Fibroblast of lung (primary cell): ENCODE measurements at regions not wholly inside any gene's neighbourhood (a gene's known extent, or its start where the extent isn't known, plus 50 kb on each side); places are given as distances from the start of the nearest gene placed in this dataset.
A peak's percentile ranks its signal among the peaks of the same experiment; 100 is the strongest.
"Not testable (repeated sequence)": the region's sequence is repeated elsewhere in the genome, so short reads cannot be mapped to it uniquely, and the experiment has no call there.

Experiments
- DNase-seq, 2 donors: peaks; one replicate each; pipeline versions ENCODE4 v3.0.0 to v3.0.0-alpha.2; 2010; ENCODE audit warnings: low read depth in 2 of 2
- H2AFZ ChIP-seq: 2 replicates; pipeline ENCODE4 v1.5.1; 2012; ENCODE audit warnings: low read length, control low read depth, inconsistent platforms
- H3K27ac ChIP-seq: 2 replicates; pipeline ENCODE4 v1.5.1; 2011; ENCODE audit warnings: low read length, control low read depth; ENCODE audit not compliant: insufficient read depth
- H3K27me3 ChIP-seq: 2 replicates; pipeline ENCODE4 v1.5.1; 2011; ENCODE audit warnings: mild to moderate bottlenecking, low read length; ENCODE audit not compliant: control insufficient read depth, insufficient read depth
- H3K36me3 ChIP-seq: 2 replicates; pipeline ENCODE4 v1.5.1; 2011; ENCODE audit warnings: low read length; ENCODE audit not compliant: control insufficient read depth, insufficient read depth
- H3K4me1 ChIP-seq: 2 replicates; pipeline ENCODE4 v1.5.1; 2011; ENCODE audit warnings: low read length; ENCODE audit not compliant: control insufficient read depth, insufficient read depth; ENCODE audit errors: extremely low read depth
- H3K4me2 ChIP-seq: 2 replicates; pipeline ENCODE4 v1.5.1; 2011; ENCODE audit warnings: low read length, control low read depth; ENCODE audit not compliant: insufficient read depth; ENCODE audit errors: extremely low read depth
- H3K4me3 ChIP-seq, 4 experiments: fragments of 200-600 bp in 1 of 4; sonication (generic) in 1 of 4; replicated peaks in 1 of 4; 2 replicates each; pipeline ENCODE4 v1.5.1; 2011 to 2016; ENCODE audit warnings: low read length in 4 of 4, low read depth in 3 of 4, mild to moderate bottlenecking in 3 of 4, control low read depth in 2 of 4, inconsistent platforms in 1 of 4, mixed read lengths in 1 of 4; ENCODE audit not compliant: insufficient read depth in 1 of 4; ENCODE audit errors: control extremely low read depth in 1 of 4
- H3K79me2 ChIP-seq: 2 replicates; pipeline ENCODE4 v1.5.1; 2012; ENCODE audit warnings: mild to moderate bottlenecking, low read length, inconsistent platforms; ENCODE audit not compliant: control insufficient read depth, insufficient read depth
- H3K9ac ChIP-seq: 2 replicates; pipeline ENCODE4 v1.5.1; 2011; ENCODE audit warnings: mild to moderate bottlenecking, low read length, control low read depth; ENCODE audit not compliant: insufficient read depth
- H3K9me3 ChIP-seq: 2 replicates; pipeline ENCODE4 v1.5.1; 2012; ENCODE audit warnings: low read depth, low read length; ENCODE audit not compliant: control insufficient read depth, insufficient read depth
- H4K20me1 ChIP-seq: 2 replicates; pipeline ENCODE4 v1.5.1; 2011; ENCODE audit warnings: low read length; ENCODE audit not compliant: control insufficient read depth, insufficient read depth; ENCODE audit errors: extremely low read depth
- TF ChIP-seq, protein P1 (sequence below), 2 donors: IDR thresholded peaks in 1 of 2; conservative IDR thresholded peaks in 1 of 2; 1 replicate in 1 of 2; 2 replicates in 1 of 2; pipeline ENCODE4 v1.5.1; 2011 to 2012; ENCODE audit warnings: low read length in 2 of 2, control low read depth in 1 of 2, inconsistent platforms in 1 of 2, low read depth in 1 of 2, mild to moderate bottlenecking in 1 of 2

GRCh38 chr1:143884932-143885574 is 86.7 kb downstream of the FAM72C start:
- H3K79me2 ChIP-seq, H3K4me1 ChIP-seq, H3K9ac ChIP-seq, H2AFZ ChIP-seq, H3K27ac ChIP-seq, H3K27me3 ChIP-seq, H3K9me3 ChIP-seq, H3K4me2 ChIP-seq, H3K36me3 ChIP-seq, H4K20me1 ChIP-seq: not testable (repeated sequence)
- peak; percentile 24 to 37 for DNase-seq
- H3K4me3 ChIP-seq: peak overlapping the region in 1 of 4 experiments; percentile 34
- TF ChIP-seq, protein P1, sequence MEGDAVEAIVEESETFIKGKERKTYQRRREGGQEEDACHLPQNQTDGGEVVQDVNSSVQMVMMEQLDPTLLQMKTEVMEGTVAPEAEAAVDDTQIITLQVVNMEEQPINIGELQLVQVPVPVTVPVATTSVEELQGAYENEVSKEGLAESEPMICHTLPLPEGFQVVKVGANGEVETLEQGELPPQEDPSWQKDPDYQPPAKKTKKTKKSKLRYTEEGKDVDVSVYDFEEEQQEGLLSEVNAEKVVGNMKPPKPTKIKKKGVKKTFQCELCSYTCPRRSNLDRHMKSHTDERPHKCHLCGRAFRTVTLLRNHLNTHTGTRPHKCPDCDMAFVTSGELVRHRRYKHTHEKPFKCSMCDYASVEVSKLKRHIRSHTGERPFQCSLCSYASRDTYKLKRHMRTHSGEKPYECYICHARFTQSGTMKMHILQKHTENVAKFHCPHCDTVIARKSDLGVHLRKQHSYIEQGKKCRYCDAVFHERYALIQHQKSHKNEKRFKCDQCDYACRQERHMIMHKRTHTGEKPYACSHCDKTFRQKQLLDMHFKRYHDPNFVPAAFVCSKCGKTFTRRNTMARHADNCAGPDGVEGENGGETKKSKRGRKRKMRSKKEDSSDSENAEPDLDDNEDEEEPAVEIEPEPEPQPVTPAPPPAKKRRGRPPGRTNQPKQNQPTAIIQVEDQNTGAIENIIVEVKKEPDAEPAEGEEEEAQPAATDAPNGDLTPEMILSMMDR (conservative IDR thresholded peaks at IDR 0.05 in 1 of 2, IDR thresholded peaks at IDR 0.05 in 1 of 2; ENCODE audit: low read depth in 1 of 2, low read length in 2 of 2): peak; percentile 12 to 21

GRCh38 chr1:143884532-143884931 is 87.3 kb downstream of the FAM72C start:
- H2AFZ ChIP-seq, H3K4me2 ChIP-seq, H3K36me3 ChIP-seq, H4K20me1 ChIP-seq, H3K9me3 ChIP-seq, H3K27me3 ChIP-seq, DNase-seq, H3K9ac ChIP-seq, H3K4me1 ChIP-seq, H3K27ac ChIP-seq, H3K79me2 ChIP-seq: not testable (repeated sequence)
- peak overlapping the region in 1 of 4 experiments; percentile 34 for H3K4me3 ChIP-seq

GRCh38 chr1:143879757-143880536 is 91.8 kb downstream of the FAM72C start:
- not testable (repeated sequence) for H3K4me1 ChIP-seq, H3K27me3 ChIP-seq, H3K4me2 ChIP-seq, H3K36me3 ChIP-seq, H3K27ac ChIP-seq, H4K20me1 ChIP-seq, H3K79me2 ChIP-seq, DNase-seq, H3K9me3 ChIP-seq, H3K4me3 ChIP-seq, H3K9ac ChIP-seq, H2AFZ ChIP-seq

- H3K4me2 ChIP-seq, H3K9ac ChIP-seq, H3K27me3 ChIP-seq, H3K79me2 ChIP-seq, H3K27ac ChIP-seq, H4K20me1 ChIP-seq, H3K4me1 ChIP-seq, DNase-seq, H2AFZ ChIP-seq, H3K36me3 ChIP-seq, H3K4me3 ChIP-seq, H3K9me3 ChIP-seq: not testable (repeated sequence)
Observed at GRCh38 chr1:143875947-143876346, 95.8 kb downstream of the FAM72C start.

DNA sequence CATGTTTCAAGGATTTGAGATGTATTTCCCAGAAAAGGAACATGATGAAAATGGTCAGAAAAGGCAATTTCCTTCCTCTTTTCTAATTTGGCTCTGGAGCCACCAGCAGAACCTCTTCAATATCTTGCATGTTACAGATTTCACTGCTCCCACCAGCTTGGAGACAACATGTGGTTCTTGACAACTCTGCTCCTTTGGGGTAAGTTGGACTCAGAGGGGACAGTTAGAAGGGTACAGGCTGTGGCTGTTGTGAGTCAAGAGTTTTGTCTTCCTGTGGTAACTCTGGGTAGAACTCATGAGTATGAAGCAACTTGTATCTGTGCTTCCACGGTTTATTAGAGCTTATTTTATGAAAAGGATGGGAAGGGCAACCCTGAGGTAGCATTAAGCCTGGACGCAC is 97.2 kb downstream of the FAM72C start:
- not testable (repeated sequence) for H3K9ac ChIP-seq, DNase-seq, H3K4me1 ChIP-seq, H3K27me3 ChIP-seq, H2AFZ ChIP-seq, H3K79me2 ChIP-seq, H3K9me3 ChIP-seq, H3K36me3 ChIP-seq, H4K20me1 ChIP-seq, H3K27ac ChIP-seq, H3K4me3 ChIP-seq, H3K4me2 ChIP-seq

DNA sequence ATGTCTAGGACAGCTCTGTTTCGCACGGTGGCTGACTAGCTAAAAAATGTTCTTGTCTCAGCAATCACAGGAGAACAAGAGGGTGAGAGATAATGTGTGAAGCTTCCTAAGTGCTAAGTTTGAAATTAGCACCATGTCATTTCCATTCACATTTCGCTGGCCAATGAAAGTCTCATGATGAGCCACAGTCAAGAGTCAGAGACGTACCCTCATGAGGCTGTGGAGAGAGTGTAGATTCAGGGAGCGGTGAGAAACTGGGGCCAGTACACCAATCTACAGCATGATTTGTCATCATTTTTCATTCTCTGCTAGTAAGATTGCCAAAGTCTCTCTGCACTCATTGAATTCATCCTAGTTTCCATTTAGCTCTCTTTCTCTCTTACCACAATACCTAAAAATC is 98.1 kb downstream of the FAM72C start:
- H3K36me3 ChIP-seq, H2AFZ ChIP-seq, H3K9ac ChIP-seq, DNase-seq, H3K79me2 ChIP-seq, H3K9me3 ChIP-seq, H3K4me1 ChIP-seq, H3K4me3 ChIP-seq, H3K4me2 ChIP-seq, H3K27me3 ChIP-seq, H3K27ac ChIP-seq, H4K20me1 ChIP-seq: not testable (repeated sequence)
